H1 (cell line): ENCODE measurements at regions not wholly inside any gene's neighbourhood (a gene's known extent, or its start where the extent isn't known, plus 50 kb on each side); places are given as distances from the start of the nearest gene placed in this dataset.

Experiments used
- CTCF ChIA-PET: fragments of 300-600 bp; sonication (Branson Sonifier 250); formaldehyde crosslinking; loops from one replicate; lab custom pipeline; 2021; ENCODE audit not compliant: partially characterized antibody; lab: Charles Lee
- POLR2A ChIA-PET: fragments of 300-600 bp; sonication (Branson Sonifier 250); formaldehyde crosslinking; loops from one replicate; lab custom pipeline; 2021; ENCODE audit warnings: inconsistent platforms; ENCODE audit not compliant: partially characterized antibody; lab: Charles Lee
- DNase-seq, 2 experiments: peaks; one replicate each; pipeline versions ENCODE4 v3.0.0 to v3.0.0-alpha.2; 2010 to 2022; ENCODE audit warnings: low spot score in 2 of 2, low read depth in 1 of 2, mixed read lengths in 1 of 2
- FAIRE-seq: peaks from 2 replicates; lab custom pipeline; 2011; peaks lifted over from hg19 to GRCh38; lab: Jason Lieb, UNC
- H2AFZ ChIP-seq: 2 replicates; pipeline ENCODE4 v1.8.1; 2012; ENCODE audit warnings: low read length, inconsistent platforms
- H2AK5ac ChIP-seq: 2 replicates; pipeline ENCODE4 v1.6.1; 2013; ENCODE audit warnings: low read depth, low read length
- H2BK120ac ChIP-seq: replicated peaks from 2 replicates; pipeline ENCODE3; 2013; ENCODE audit warnings: low read depth, low read length, inconsistent platforms
- H2BK12ac ChIP-seq: 2 replicates; pipeline ENCODE4 v1.6.1; 2013; ENCODE audit warnings: low read depth, low read length
- H2BK15ac ChIP-seq: 2 replicates; pipeline ENCODE4 v1.6.1; 2013; ENCODE audit warnings: low read length
- H2BK20ac ChIP-seq: 2 replicates; pipeline ENCODE4 v1.6.1; 2013; ENCODE audit warnings: low read length
- H2BK5ac ChIP-seq: 2 replicates; pipeline ENCODE4 v1.6.1; 2013; ENCODE audit warnings: low read depth, low read length
- H3K14ac ChIP-seq: 2 replicates; pipeline ENCODE4 v1.6.1; 2013; ENCODE audit warnings: inconsistent platforms; ENCODE audit not compliant: insufficient read length
- H3K18ac ChIP-seq: 2 replicates; pipeline ENCODE4 v1.6.1; 2013; ENCODE audit warnings: low read length; ENCODE audit errors: extremely low read depth
- H3K23ac ChIP-seq: 2 replicates; pipeline ENCODE4 v1.6.1; 2013; ENCODE audit warnings: inconsistent platforms; ENCODE audit not compliant: insufficient read length
- H3K23me2 ChIP-seq: 2 replicates; pipeline ENCODE4 v1.6.1; 2013; ENCODE audit warnings: low read depth, low read length
- H3K27ac ChIP-seq: 2 replicates; pipeline ENCODE4 v1.6.1; 2011; ENCODE audit warnings: low read depth, low read length, inconsistent platforms
- H3K27me3 ChIP-seq, 4 experiments: replicated peaks in 1 of 4; 1 replicate in 1 of 4; 2 replicates in 3 of 4; pipeline versions ENCODE4 v1.6.1 to v1.8.1; 2011 to 2013; ENCODE audit warnings: low read length in 3 of 4, mild to moderate bottlenecking in 3 of 4, inconsistent platforms in 2 of 4, mixed read lengths in 2 of 4, moderate library complexity in 1 of 4; ENCODE audit not compliant: control insufficient read depth in 3 of 4, insufficient read depth in 3 of 4; ENCODE audit errors: extremely low read depth in 1 of 4
- H3K36me3 ChIP-seq, 4 experiments: 2 replicates each; pipeline versions ENCODE4 v1.6.1 to v1.8.1; 2011 to 2013; ENCODE audit warnings: mild to moderate bottlenecking in 4 of 4, low read length in 3 of 4, moderate library complexity in 2 of 4, control low read depth in 1 of 4, inconsistent platforms in 1 of 4; ENCODE audit not compliant: insufficient read depth in 4 of 4, control insufficient read depth in 2 of 4
- H3K4ac ChIP-seq: replicated peaks from 2 replicates; pipeline ENCODE3; 2013; ENCODE audit warnings: low read length, low read depth, mixed read lengths, inconsistent platforms; ENCODE audit not compliant: insufficient read length
- H3K4me1 ChIP-seq, 4 experiments: replicated peaks in 1 of 4; 1 replicate in 1 of 4; 2 replicates in 3 of 4; pipeline versions ENCODE4 v1.6.1 to v1.8.1; 2011 to 2013; ENCODE audit warnings: low read length in 3 of 4, inconsistent platforms in 2 of 4, mixed read lengths in 1 of 4; ENCODE audit not compliant: insufficient read depth in 4 of 4, control insufficient read depth in 3 of 4
- H3K4me2 ChIP-seq, 2 experiments: 2 replicates each; pipeline versions ENCODE4 v1.6.1 to v1.8.1; 2011 to 2013; ENCODE audit warnings: low read depth in 2 of 2, low read length in 2 of 2, control low read depth in 1 of 2, inconsistent platforms in 1 of 2, mild to moderate bottlenecking in 1 of 2; ENCODE audit not compliant: insufficient read depth in 1 of 2
- H3K4me3 ChIP-seq, 4 experiments: fragments of 200-600, 300-600 bp in 1 of 4; sonication (generic), shearing (Covaris generic), sonication (Bioruptor Twin) in 1 of 4; 2 replicates each; pipeline versions ENCODE4 v1.5.1 to v1.8.1; 2011 to 2016; ENCODE audit warnings: low read length in 4 of 4, low read depth in 3 of 4, control low read depth in 2 of 4, inconsistent platforms in 2 of 4, mild to moderate bottlenecking in 2 of 4, mixed read lengths in 1 of 4, moderate library complexity in 1 of 4; ENCODE audit not compliant: insufficient read depth in 2 of 4; ENCODE audit errors: extremely low read depth in 1 of 4
- H3K56ac ChIP-seq: replicated peaks from 2 replicates; pipeline ENCODE3; 2013; ENCODE audit warnings: low read depth, mild to moderate bottlenecking, mixed read lengths, low read length, inconsistent platforms; ENCODE audit not compliant: insufficient read length
- H3K79me1 ChIP-seq: 2 replicates; pipeline ENCODE4 v1.6.1; 2013; ENCODE audit warnings: low read depth, low read length, control low read depth
- H3K79me2 ChIP-seq, 2 experiments: 2 replicates each; pipeline versions ENCODE4 v1.6.1 to v1.8.1; 2012 to 2013; ENCODE audit warnings: low read length in 2 of 2, mild to moderate bottlenecking in 2 of 2, inconsistent platforms in 1 of 2; ENCODE audit not compliant: insufficient read depth in 2 of 2, control insufficient read depth in 1 of 2
- H3K9ac ChIP-seq, 4 experiments: replicated peaks in 1 of 4; 1 replicate in 1 of 4; 2 replicates in 3 of 4; pipeline versions ENCODE4 v1.6.1 to v1.8.1; 2011 to 2013; ENCODE audit warnings: low read depth in 3 of 4, low read length in 3 of 4, control low read depth in 2 of 4, mild to moderate bottlenecking in 2 of 4, moderate library complexity in 2 of 4, inconsistent platforms in 1 of 4; ENCODE audit errors: extremely low read depth in 1 of 4
- H3K9me3 ChIP-seq, 2 experiments: 2 replicates each; pipeline versions ENCODE4 v1.6.1 to v1.8.1; 2012 to 2013; ENCODE audit warnings: mild to moderate bottlenecking in 2 of 2, moderate library complexity in 2 of 2, control low read depth in 1 of 2, inconsistent platforms in 1 of 2, low read depth in 1 of 2, low read length in 1 of 2, mixed read lengths in 1 of 2; ENCODE audit not compliant: insufficient read depth in 2 of 2
- H4K20me1 ChIP-seq, 2 experiments: replicated peaks in 1 of 2; 2 replicates each; pipeline versions ENCODE3 to v1.8.1; 2011 to 2013; ENCODE audit warnings: inconsistent platforms in 2 of 2, low read length in 2 of 2, mild to moderate bottlenecking in 1 of 2; ENCODE audit not compliant: insufficient read depth in 2 of 2, control insufficient read depth in 1 of 2
- H4K5ac ChIP-seq: 2 replicates; pipeline ENCODE4 v1.6.1; 2013; ENCODE audit warnings: low read length, low read depth, mixed read lengths, inconsistent platforms; ENCODE audit not compliant: insufficient read length
- H4K8ac ChIP-seq: 2 replicates; pipeline ENCODE4 v1.8.0; 2013; ENCODE audit warnings: mild to moderate bottlenecking, moderate library complexity, low read length, inconsistent platforms; ENCODE audit not compliant: insufficient read depth; ENCODE audit errors: extremely low read depth
- H4K91ac ChIP-seq: replicated peaks from 2 replicates; pipeline ENCODE3; 2013; ENCODE audit warnings: low read length, mixed read lengths, inconsistent platforms; ENCODE audit not compliant: insufficient read length
- CEBPB ChIP-seq: IDR thresholded peaks from 2 replicates; pipeline ENCODE4 v1.6.1; 2012; ENCODE audit warnings: low read depth, low read length
- CTCF ChIP-seq, 3 experiments: IDR thresholded peaks; 1 replicate in 2 of 3; 2 replicates in 1 of 3; pipeline versions ENCODE4 v1.5.1 to v1.6.1; 2011; ENCODE audit warnings: low read length in 3 of 3, mild to moderate bottlenecking in 3 of 3, inconsistent platforms in 2 of 3, low read depth in 1 of 3, moderate library complexity in 1 of 3; ENCODE audit not compliant: insufficient read depth in 1 of 3; ENCODE audit errors: control extremely low read depth in 1 of 3
- RAD21 ChIP-seq, 2 experiments: IDR thresholded peaks in 1 of 2; conservative IDR thresholded peaks in 1 of 2; 2 replicates each; pipeline ENCODE4 v1.6.1; 2011; ENCODE audit warnings: low read depth in 2 of 2, low read length in 2 of 2, improper control_type of control experiment in 1 of 2, inconsistent platforms in 1 of 2, mild to moderate bottlenecking in 1 of 2, moderate library complexity in 1 of 2
- RFX5 ChIP-seq: IDR thresholded peaks from 2 replicates; pipeline ENCODE4 v1.6.1; 2011; ENCODE audit warnings: low read depth, low read length, improper control_type of control experiment, borderline replicate concordance
- WGBS, 2 experiments: shearing (Covaris generic) in 1 of 2; methylation state at CpG; one replicate each; pipeline versions ENCODE4 v1.1.6 to v1.1.7; 2013 to 2015; ENCODE audit warnings: low lambda C conversion rate in 2 of 2, mixed read lengths in 2 of 2, inconsistent platforms in 1 of 2, low coverage in 1 of 2, missing lambda C conversion rate in 1 of 2; ENCODE audit not compliant: insufficient replicate concordance in 2 of 2, insufficient coverage in 1 of 2, insufficient read length in 1 of 2; ENCODE audit errors: extremely low coverage in 1 of 2, missing lambda C conversion rate in 1 of 2; 5-methylcytosine and 5-hydroxymethylcytosine counted together

- POLR2A ChIA-PET = no interaction called here
- Histone ChIP-seq H3K18ac (no peak overlapping the region), H2BK120ac (no peak overlapping the region), H3K4ac (no peak overlapping the region), H3K23ac (no peak overlapping the region)
- FAIRE-seq = no peak
- peak; percentile 12 to 39 (median 37) for TF ChIP-seq CTCF (IDR thresholded peaks at IDR 0.05; ENCODE audit: control extremely low read depth in 1 of 3, insufficient read depth in 1 of 3, low read depth in 1 of 3, low read length in 3 of 3)
- TF ChIP-seq RFX5 = no peak
- TF ChIP-seq CEBPB = no peak
- peak; percentile 45 to 60; a peak in 3 of 4 replicates for TF ChIP-seq RAD21 (IDR thresholded peaks at IDR 0.05 in 1 of 2, conservative IDR thresholded peaks at IDR 0.05 in 1 of 2; ENCODE audit: low read depth in 2 of 2, low read length in 2 of 2)
- TF ChIP-seq, all 59 proteins: peak for 2
- H3K79me1 ChIP-seq = 0 out of 2 replicates have a peak, but pooled peaks cover 3% of the 10 kb centered on the region
- H3K4me1 ChIP-seq = no peaks in the 10 kb centered on the region; a peak in 1 of 7 replicates
- H3K14ac ChIP-seq = no peak overlapping the region
- no peak overlapping the region for H3K9ac ChIP-seq
- DNase-seq = no peak
- no peak overlapping the region for H2BK5ac ChIP-seq
- H4K5ac ChIP-seq = no peak overlapping the region
- no peak overlapping the region for H3K27ac ChIP-seq
- WGBS, 2 experiments = 90% methylated on average over 7 of the region's 7 CpGs; no CpG with 5 or more reads in 1 of the 2 experiments
- H3K36me3 ChIP-seq = no peaks in the 10 kb centered on the region
- CTCF ChIA-PET = interaction anchor here (1.1 to 1.4 kb wide), 3 partner anchors 13 to 82 kb away, joined by 3 read pairs; no protein-coding TSS in a partner anchor
- H3K56ac ChIP-seq = no peak overlapping the region
- H2AFZ ChIP-seq = no peak overlapping the region
- no peaks in the 10 kb centered on the region for H3K23me2 ChIP-seq
- H2BK15ac ChIP-seq = no peak overlapping the region
- no peak overlapping the region for H3K4me3 ChIP-seq
- no peaks in the 10 kb centered on the region for H3K27me3 ChIP-seq
- no peaks in the 10 kb centered on the region for H3K79me2 ChIP-seq
- H4K8ac ChIP-seq = no peak overlapping the region
- no peaks in the 10 kb centered on the region; a peak in 1 of 4 replicates for H3K9me3 ChIP-seq
- H3K4me2 ChIP-seq = no peak overlapping the region
- H2BK20ac ChIP-seq = no peak overlapping the region
- no peak overlapping the region for H2BK12ac ChIP-seq
- no peak overlapping the region for H4K91ac ChIP-seq
- H4K20me1 ChIP-seq = no peaks in the 10 kb centered on the region
- H2AK5ac ChIP-seq = no peak overlapping the region
Measured at GRCh38 chr5:4579679-4580078, 560.5 kb upstream of the ADAMTS16 start.
